K562 (cell line): ENCODE measurements at regions not wholly inside any gene's neighbourhood (a gene's known extent, or its start where the extent isn't known, plus 50 kb on each side); places are given as distances from the start of the nearest gene placed in this dataset.

ENCODE experiments used
- ATAC-seq: fragments of 200-7000 bp; cut with Tn5 transposase; 3 replicates; pipeline ENCODE4 v1.9.1; 2020; ENCODE audit warnings: moderate library complexity
- BruUV-seq: library from RNA; stranded (reverse); fragments of 400-500 nt; replicated peaks from 2 replicates; lab custom pipeline; 2021; lab: Mats Ljungman, UMichigan
- CTCF ChIA-PET: fragments of 300-600 bp; formaldehyde crosslinking; extraction: SDS; loops from one replicate; lab custom pipeline; 2021; ENCODE audit warnings: low intra/inter-chr PET ratio; lab: Yijun Ruan, JAX
- POLR2A ChIA-PET: fragments of 300-600, 350-650 bp; sonication (Branson Sonifier 250); formaldehyde crosslinking; extraction: SDS; loops from one replicate; lab custom pipeline; 2021; ENCODE audit warnings: antibody characterized with exemption, inconsistent platforms; lab: Yijun Ruan, JAX
- DNase-seq, 4 experiments: peaks; one replicate each; pipeline versions ENCODE4 v3.0.0 to v3.0.0-alpha.2; 2011 to 2018; ENCODE audit warnings: low spot score in 3 of 4, mixed read lengths in 3 of 4; ENCODE audit errors: extremely low read depth in 1 of 4
- FAIRE-seq: peaks from 2 replicates; lab custom pipeline; 2011; peaks lifted over from hg19 to GRCh38; lab: Jason Lieb, UNC
- H2AFZ ChIP-seq: 2 replicates; pipeline ENCODE4 v1.6.0; 2011; ENCODE audit warnings: low read depth, low read length, control low read depth, inconsistent platforms
- H3K27ac ChIP-seq: fragments of 200-600 bp; 3 replicates; pipeline ENCODE4 v1.8.0; 2011; ENCODE audit warnings: low read depth, mild to moderate bottlenecking, control low read depth, inconsistent platforms, low read length, moderate library complexity, mixed read lengths; ENCODE audit errors: extremely low read depth
- H3K27me3 ChIP-seq, 2 experiments: fragments of 300-600 bp in 1 of 2; 2 replicates in 1 of 2; 3 replicates in 1 of 2; pipeline versions ENCODE4 v1.6.0 to v1.8.0; 2011; ENCODE audit warnings: inconsistent platforms in 2 of 2, low read length in 2 of 2, mild to moderate bottlenecking in 1 of 2, mixed read lengths in 1 of 2, moderate library complexity in 1 of 2; ENCODE audit not compliant: control insufficient read depth in 2 of 2, insufficient read depth in 2 of 2
- H3K36me3 ChIP-seq: fragments of 300-600 bp; 3 replicates; pipeline ENCODE4 v1.8.0; 2011; ENCODE audit warnings: mild to moderate bottlenecking, low read length, inconsistent platforms; ENCODE audit not compliant: control insufficient read depth, insufficient read depth
- H3K4me1 ChIP-seq, 2 experiments: fragments of 200-600 bp in 1 of 2; replicated peaks in 1 of 2; 2 replicates in 1 of 2; 3 replicates in 1 of 2; pipeline versions ENCODE4 v1.5.1 to v1.8.0; 2011; ENCODE audit warnings: inconsistent platforms in 2 of 2, low read length in 2 of 2, mild to moderate bottlenecking in 1 of 2, mixed read lengths in 1 of 2, moderate library complexity in 1 of 2; ENCODE audit not compliant: control insufficient read depth in 2 of 2, insufficient read depth in 2 of 2
- H3K4me2 ChIP-seq: 2 replicates; pipeline ENCODE4 v1.6.1; 2011; ENCODE audit warnings: low read length, control low read depth, inconsistent platforms, mixed read lengths; ENCODE audit not compliant: insufficient read depth
- H3K4me3 ChIP-seq: fragments of 200-600 bp; sonication (generic), shearing (Covaris generic); 2 replicates; pipeline ENCODE4 v1.5.1; 2016; ENCODE audit warnings: control low read depth, inconsistent platforms
- H3K79me2 ChIP-seq: fragments of 200-600 bp; 3 replicates; pipeline ENCODE4 v1.8.0; 2011; ENCODE audit warnings: low read length, inconsistent platforms; ENCODE audit not compliant: control insufficient read depth, insufficient read depth
- H3K9ac ChIP-seq, 2 experiments: 2 replicates each; pipeline versions ENCODE4 v1.6.0 to v1.6.1; 2011; ENCODE audit warnings: low read depth in 2 of 2, low read length in 2 of 2, control low read depth in 1 of 2, inconsistent platforms in 1 of 2, mild to moderate bottlenecking in 1 of 2, mixed read lengths in 1 of 2; ENCODE audit not compliant: insufficient read depth in 1 of 2
- H3K9me1 ChIP-seq: one replicate; pipeline ENCODE4 v1.6.0; 2011; ENCODE audit warnings: inconsistent platforms, mild to moderate bottlenecking, low read length, moderate library complexity; ENCODE audit not compliant: control insufficient read depth, insufficient read depth
- H3K9me3 ChIP-seq: replicated peaks from 2 replicates; pipeline ENCODE4 v1.5.1; 2011; ENCODE audit warnings: low read depth, low read length, inconsistent platforms; ENCODE audit not compliant: control insufficient read depth, insufficient read depth
- H4K20me1 ChIP-seq: replicated peaks from 2 replicates; pipeline ENCODE4 v1.6.1; 2011; ENCODE audit warnings: low read length, inconsistent platforms, mixed read lengths; ENCODE audit not compliant: control insufficient read depth, insufficient read depth
- CBFB ChIP-seq: sonication (generic); formaldehyde crosslinking; IDR thresholded peaks from 2 replicates; pipeline ENCODE4 v1.4.0; 2020; ENCODE audit warnings: mild to moderate bottlenecking, missing genetic modification reagents
- EZH2 ChIP-seq: IDR thresholded peaks from 2 replicates; pipeline ENCODE4 v1.6.1; 2012; ENCODE audit warnings: low read depth, mild to moderate bottlenecking, inconsistent platforms, low read length, borderline replicate concordance
- RBBP5 ChIP-seq: fragments of 200-600 bp; sonication (generic); IDR thresholded peaks from 2 replicates; pipeline ENCODE4 v1.6.1; 2012; ENCODE audit warnings: borderline replicate concordance, mild to moderate bottlenecking, low read length, control low read depth, inconsistent platforms; ENCODE audit not compliant: insufficient read depth, poor library complexity, severe bottlenecking
- SMC3 ChIP-seq: conservative IDR thresholded peaks from 2 replicates; pipeline ENCODE4 v1.6.1; 2011; ENCODE audit warnings: low read depth, low read length, improper control_type of control experiment; ENCODE audit not compliant: insufficient read depth
- TBP ChIP-seq: optimal IDR thresholded peaks from 2 replicates; pipeline ENCODE3; 2011; ENCODE audit warnings: low read depth, low read length, improper control_type of control experiment
- TEAD4 ChIP-seq, 2 experiments: sonication (generic) in 1 of 2; formaldehyde crosslinking in 1 of 2; IDR thresholded peaks; 2 replicates each; pipeline versions ENCODE4 v1.6.1 to v1.8.0; 2012 to 2022; ENCODE audit warnings: borderline replicate concordance in 1 of 2, inconsistent platforms in 1 of 2, low read length in 1 of 2, mild to moderate bottlenecking in 1 of 2, missing genetic modification reagents in 1 of 2
- ZBED1 ChIP-seq: IDR thresholded peaks from 2 replicates; pipeline ENCODE4 v1.6.1; 2014
- ZNF197 ChIP-seq: fragments of 200-800 bp; sonication (Bioruptor generic); IDR thresholded peaks from 2 replicates; pipeline ENCODE4 v1.6.1; 2016; ENCODE audit warnings: low read depth, missing genetic modification characterization, missing compliant biosample characterization
- ZNF224 ChIP-seq: sonication (generic); formaldehyde crosslinking; IDR thresholded peaks from 2 replicates; pipeline ENCODE4 v1.8.0; 2022; ENCODE audit warnings: mild to moderate bottlenecking, missing genetic modification reagents
- ZNF232 ChIP-seq: sonication (generic); formaldehyde crosslinking; IDR thresholded peaks from 2 replicates; pipeline ENCODE4 v1.8.0; 2022; ENCODE audit warnings: mild to moderate bottlenecking, missing genetic modification reagents
- ZNF324 ChIP-seq: fragments of 250-450 bp; sonication (Bioruptor Pico); IDR thresholded peaks from 2 replicates; pipeline ENCODE4 v1.4.0; 2020; ENCODE audit warnings: mild to moderate bottlenecking
- WGBS: fragments of 100-300 bp; shearing (Covaris generic); methylation state at CpG from one replicate; pipeline ENCODE4 v1.1.6; 2016; ENCODE audit warnings: low coverage, mixed read lengths; ENCODE audit not compliant: insufficient coverage; ENCODE audit errors: missing lambda C conversion rate; 5-methylcytosine and 5-hydroxymethylcytosine counted together
- in situ Hi-C: fragments of 300-500 bp; cut with MboI; formaldehyde crosslinking; loops from 4 replicates; pipeline ENCODE4 v1.15.0; 2018; ENCODE audit warnings: inconsistent platforms, mixed read lengths
- intact Hi-C: fragments of 100-400 bp; cut with micrococcal nuclease; formaldehyde crosslinking; loops from 2 replicates; pipeline ENCODE4 v1.14.2; 2022
- TF ChIP-seq, protein P1 (sequence below): sonication (generic); formaldehyde crosslinking; IDR thresholded peaks from 2 replicates; pipeline ENCODE4 v1.8.0; 2022; ENCODE audit warnings: mild to moderate bottlenecking, missing genetic modification reagents

DNA sequence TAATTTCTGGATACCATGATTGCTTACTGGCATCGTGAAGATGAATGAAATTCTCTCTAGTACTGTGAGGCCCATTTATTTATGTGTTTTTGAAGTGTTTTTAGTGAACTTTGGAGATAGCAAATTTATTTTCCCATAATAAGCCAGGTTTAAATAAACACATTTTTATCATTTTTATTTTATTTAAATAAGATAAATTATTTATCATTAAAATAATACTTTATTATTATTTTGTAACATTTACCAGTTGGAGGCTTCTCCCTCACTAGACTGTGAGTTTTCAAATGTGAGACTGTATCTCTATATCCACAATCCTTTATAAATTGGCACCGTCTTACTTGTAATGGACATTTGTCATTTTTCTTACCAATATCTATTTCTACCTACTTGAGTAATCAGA, 351.7 kb downstream of the METTL15 start:
- no TSS peak for BruUV-seq
- FAIRE-seq = no peak
- Histone ChIP-seq H3K27ac (no peak overlapping the region), H3K9me1 (no peaks in the 10 kb centered on the region), H3K9ac (no peak overlapping the region), H3K27me3 (no peaks in the 10 kb centered on the region), H3K4me2 (no peak overlapping the region), H3K4me3 (no peak overlapping the region), H4K20me1 (no peaks in the 10 kb centered on the region), H2AFZ (no peak overlapping the region), H3K4me1 (no peaks in the 10 kb centered on the region), H3K36me3 (no peaks in the 10 kb centered on the region), H3K9me3 (no peaks in the 10 kb centered on the region; the same call in 1 of the 2 replicates), H3K79me2 (no peaks in the 10 kb centered on the region)
- ATAC-seq = no peak
- ChIA-PET CTCF (no interaction called here), POLR2A (no interaction called here)
- no peak for DNase-seq
- intact Hi-C loops (no loop called here), in situ Hi-C loops (no loop called here)
- TF ChIP-seq ZNF232 (CRISPR knock-in tag) (no peak), SMC3 (no peak), EZH2 (no peak), TBP (no peak), ZBED1 (no peak), ZNF324 (CRISPR knock-in tag) (no peak), RBBP5 (no peak), ZNF224 (no peak), TEAD4 (IDR thresholded peaks at IDR 0.05; ENCODE audit: low read length) (no peak), TEAD4 (CRISPR knock-in tag; IDR thresholded peaks at IDR 0.05; ENCODE audit: borderline replicate concordance) (no peak), CBFB (CRISPR knock-in tag) (no peak), ZNF197 (CRISPR knock-in tag) (no peak)
- TF ChIP-seq, protein P1, sequence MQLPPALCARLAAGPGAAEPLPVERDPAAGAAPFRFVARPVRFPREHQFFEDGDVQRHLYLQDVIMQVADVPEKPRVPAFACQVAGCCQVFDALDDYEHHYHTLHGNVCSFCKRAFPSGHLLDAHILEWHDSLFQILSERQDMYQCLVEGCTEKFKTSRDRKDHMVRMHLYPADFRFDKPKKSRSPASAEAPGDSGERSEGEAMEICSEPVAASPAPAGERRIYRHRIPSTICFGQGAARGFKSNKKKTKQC (CRISPR knock-in tag) = no peak
- 0% methylated on average over 2 of the region's 2 CpGs for WGBS
